Panc1 (cell line): ENCODE measurements at regions not wholly inside any gene's neighbourhood (a gene's known extent, or its start where the extent isn't known, plus 50 kb on each side); places are given as distances from the start of the nearest gene placed in this dataset.

Experiments
- ATAC-seq: fragments of 200-7000 bp; cut with Tn5 transposase; 2 replicates; pipeline ENCODE4 v1.9.1; 2020; ENCODE audit warnings: mild to moderate bottlenecking, moderate library complexity
- BruUV-seq: library from RNA; stranded (reverse); fragments of 400-500 nt; replicated peaks from 2 replicates; lab custom pipeline; 2021; lab: Mats Ljungman, UMichigan
- CTCF ChIA-PET: fragments of 300-600 bp; sonication (Branson Sonifier 250); formaldehyde crosslinking; loops from one replicate; lab custom pipeline; 2022; ENCODE audit warnings: antibody characterized with exemption; lab: Charles Lee
- POLR2A ChIA-PET: fragments of 300-600 bp; sonication (Branson Sonifier 250); formaldehyde crosslinking; loops from one replicate; lab custom pipeline; 2022; ENCODE audit warnings: antibody characterized with exemption; lab: Charles Lee
- DNase-seq: peaks from one replicate; pipeline ENCODE4 v3.0.0-alpha.2; 2010; ENCODE audit warnings: low read depth, low spot score
- H3K27ac ChIP-seq: 2 replicates; pipeline ENCODE4 v1.5.1; 2011; ENCODE audit warnings: mild to moderate bottlenecking, low read length, inconsistent platforms
- H3K27me3 ChIP-seq: fragments of 200-500 bp; sonication (Bioruptor generic); 2 replicates; pipeline ENCODE4 v1.6.0; 2014; ENCODE audit warnings: low read length, inconsistent platforms; ENCODE audit not compliant: control insufficient read depth, insufficient read depth
- H3K36me3 ChIP-seq: fragments of 200-500 bp; sonication (Bioruptor generic); 2 replicates; pipeline ENCODE4 v1.5.1; 2014; ENCODE audit warnings: inconsistent platforms, mild to moderate bottlenecking, low read length, moderate library complexity; ENCODE audit not compliant: control insufficient read depth, insufficient read depth
- H3K4me1 ChIP-seq: 2 replicates; pipeline ENCODE4 v1.5.1; 2011; ENCODE audit warnings: inconsistent platforms, mild to moderate bottlenecking, low read length, moderate library complexity; ENCODE audit not compliant: control insufficient read depth, insufficient read depth
- H3K4me3 ChIP-seq, 2 experiments: 2 replicates each; pipeline ENCODE4 v1.5.1; 2011 to 2012; ENCODE audit warnings: low read depth in 2 of 2, low read length in 2 of 2, mild to moderate bottlenecking in 2 of 2, inconsistent platforms in 1 of 2, moderate library complexity in 1 of 2
- H3K9me3 ChIP-seq: fragments of 200-500 bp; sonication (Bioruptor generic); 2 replicates; pipeline ENCODE4 v1.5.1; 2014; ENCODE audit warnings: low read depth, mild to moderate bottlenecking, inconsistent platforms, low read length, moderate library complexity; ENCODE audit not compliant: control insufficient read depth, insufficient read depth
- POLR2AphosphoS5 ChIP-seq: IDR thresholded peaks from 2 replicates; pipeline ENCODE4 v1.6.1; 2012; ENCODE audit warnings: mild to moderate bottlenecking, low read depth, low read length, moderate library complexity
- SIN3A ChIP-seq: IDR thresholded peaks from 2 replicates; pipeline ENCODE4 v1.6.1; 2012; ENCODE audit warnings: low read depth, mild to moderate bottlenecking, low read length, moderate library complexity, borderline replicate concordance; ENCODE audit not compliant: insufficient read depth
- TCF7L2 ChIP-seq: IDR thresholded peaks from 2 replicates; pipeline ENCODE4 v1.6.1; 2011; ENCODE audit warnings: mild to moderate bottlenecking, low read depth, low read length, inconsistent platforms
- in situ Hi-C: cut with HindIII; loops from 2 replicates; pipeline ENCODE4 v1.10.0; 2016; ENCODE audit warnings: low sequenced_read_pairs, low pct_unique_long_range_greater_than_20kb
- intact Hi-C: fragments of 100-400 bp; cut with micrococcal nuclease; formaldehyde crosslinking; loops from one replicate; pipeline ENCODE4 v1.10.0; 2022; ENCODE audit not compliant: unreplicated experiment
- TF ChIP-seq, protein P1 (sequence below), 2 experiments: IDR thresholded peaks; 2 replicates each; pipeline ENCODE4 v1.6.1; 2011 to 2012; ENCODE audit warnings: low read depth in 2 of 2, control low read depth in 1 of 2, low read length in 1 of 2, mild to moderate bottlenecking in 1 of 2, moderate library complexity in 1 of 2; ENCODE audit not compliant: insufficient read depth in 1 of 2
- TF ChIP-seq, protein P2 (sequence below): fragments of 450-650 bp; IDR thresholded peaks from 2 replicates; pipeline ENCODE4 v1.5.1; 2017; ENCODE audit warnings: mild to moderate bottlenecking

DNA sequence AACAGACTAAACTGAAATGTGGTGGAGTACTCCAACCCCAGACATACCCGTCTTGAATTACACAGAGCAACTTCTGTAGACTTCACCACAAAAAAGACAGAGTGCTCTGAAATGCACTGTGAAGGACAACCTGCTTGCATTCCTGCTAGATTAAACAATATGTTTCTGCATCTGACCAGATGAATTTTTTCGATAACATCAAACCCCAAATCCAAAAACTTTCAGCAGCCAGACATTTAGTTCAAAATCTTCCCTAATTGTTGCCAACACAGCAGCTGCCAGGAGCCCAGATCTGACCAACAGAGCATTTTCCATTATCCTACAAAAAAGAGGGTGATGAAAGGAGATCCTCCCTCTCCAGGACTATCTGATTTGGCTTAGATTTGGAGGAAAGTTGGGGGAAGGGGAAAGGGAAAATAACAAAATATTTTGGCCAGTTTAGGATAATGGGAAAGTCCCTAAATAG is 356.5 kb downstream of the PDGFC start:
- Histone ChIP-seq H3K27ac (no peak overlapping the region), H3K27me3 (no peaks in the 10 kb centered on the region), H3K4me3 (no peak overlapping the region), H3K36me3 (no peaks in the 10 kb centered on the region), H3K9me3 (no peaks in the 10 kb centered on the region), H3K4me1 (no peaks in the 10 kb centered on the region)
- CTCF ChIA-PET = no interaction called here
- ATAC-seq = no peak
- in situ Hi-C loops = no loop called here
- DNase-seq = no peak
- intact Hi-C loops = no loop called here
- POLR2A ChIA-PET = interaction anchor here (0.5 kb wide), 1 partner anchor 737 kb away, joined by 3 read pairs; no protein-coding TSS in a partner anchor
- TF ChIP-seq POLR2AphosphoS5 (no peak), TCF7L2 (no peak), SIN3A (no peak)
- TF ChIP-seq, protein P1, sequence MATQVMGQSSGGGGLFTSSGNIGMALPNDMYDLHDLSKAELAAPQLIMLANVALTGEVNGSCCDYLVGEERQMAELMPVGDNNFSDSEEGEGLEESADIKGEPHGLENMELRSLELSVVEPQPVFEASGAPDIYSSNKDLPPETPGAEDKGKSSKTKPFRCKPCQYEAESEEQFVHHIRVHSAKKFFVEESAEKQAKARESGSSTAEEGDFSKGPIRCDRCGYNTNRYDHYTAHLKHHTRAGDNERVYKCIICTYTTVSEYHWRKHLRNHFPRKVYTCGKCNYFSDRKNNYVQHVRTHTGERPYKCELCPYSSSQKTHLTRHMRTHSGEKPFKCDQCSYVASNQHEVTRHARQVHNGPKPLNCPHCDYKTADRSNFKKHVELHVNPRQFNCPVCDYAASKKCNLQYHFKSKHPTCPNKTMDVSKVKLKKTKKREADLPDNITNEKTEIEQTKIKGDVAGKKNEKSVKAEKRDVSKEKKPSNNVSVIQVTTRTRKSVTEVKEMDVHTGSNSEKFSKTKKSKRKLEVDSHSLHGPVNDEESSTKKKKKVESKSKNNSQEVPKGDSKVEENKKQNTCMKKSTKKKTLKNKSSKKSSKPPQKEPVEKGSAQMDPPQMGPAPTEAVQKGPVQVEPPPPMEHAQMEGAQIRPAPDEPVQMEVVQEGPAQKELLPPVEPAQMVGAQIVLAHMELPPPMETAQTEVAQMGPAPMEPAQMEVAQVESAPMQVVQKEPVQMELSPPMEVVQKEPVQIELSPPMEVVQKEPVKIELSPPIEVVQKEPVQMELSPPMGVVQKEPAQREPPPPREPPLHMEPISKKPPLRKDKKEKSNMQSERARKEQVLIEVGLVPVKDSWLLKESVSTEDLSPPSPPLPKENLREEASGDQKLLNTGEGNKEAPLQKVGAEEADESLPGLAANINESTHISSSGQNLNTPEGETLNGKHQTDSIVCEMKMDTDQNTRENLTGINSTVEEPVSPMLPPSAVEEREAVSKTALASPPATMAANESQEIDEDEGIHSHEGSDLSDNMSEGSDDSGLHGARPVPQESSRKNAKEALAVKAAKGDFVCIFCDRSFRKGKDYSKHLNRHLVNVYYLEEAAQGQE (IDR thresholded peaks at IDR 0.05; ENCODE audit: insufficient read depth in 1 of 2, low read depth in 2 of 2, low read length in 1 of 2) = no peak
- TF ChIP-seq, protein P2, sequence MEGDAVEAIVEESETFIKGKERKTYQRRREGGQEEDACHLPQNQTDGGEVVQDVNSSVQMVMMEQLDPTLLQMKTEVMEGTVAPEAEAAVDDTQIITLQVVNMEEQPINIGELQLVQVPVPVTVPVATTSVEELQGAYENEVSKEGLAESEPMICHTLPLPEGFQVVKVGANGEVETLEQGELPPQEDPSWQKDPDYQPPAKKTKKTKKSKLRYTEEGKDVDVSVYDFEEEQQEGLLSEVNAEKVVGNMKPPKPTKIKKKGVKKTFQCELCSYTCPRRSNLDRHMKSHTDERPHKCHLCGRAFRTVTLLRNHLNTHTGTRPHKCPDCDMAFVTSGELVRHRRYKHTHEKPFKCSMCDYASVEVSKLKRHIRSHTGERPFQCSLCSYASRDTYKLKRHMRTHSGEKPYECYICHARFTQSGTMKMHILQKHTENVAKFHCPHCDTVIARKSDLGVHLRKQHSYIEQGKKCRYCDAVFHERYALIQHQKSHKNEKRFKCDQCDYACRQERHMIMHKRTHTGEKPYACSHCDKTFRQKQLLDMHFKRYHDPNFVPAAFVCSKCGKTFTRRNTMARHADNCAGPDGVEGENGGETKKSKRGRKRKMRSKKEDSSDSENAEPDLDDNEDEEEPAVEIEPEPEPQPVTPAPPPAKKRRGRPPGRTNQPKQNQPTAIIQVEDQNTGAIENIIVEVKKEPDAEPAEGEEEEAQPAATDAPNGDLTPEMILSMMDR = no peak
- no TSS peak for BruUV-seq

DNA sequence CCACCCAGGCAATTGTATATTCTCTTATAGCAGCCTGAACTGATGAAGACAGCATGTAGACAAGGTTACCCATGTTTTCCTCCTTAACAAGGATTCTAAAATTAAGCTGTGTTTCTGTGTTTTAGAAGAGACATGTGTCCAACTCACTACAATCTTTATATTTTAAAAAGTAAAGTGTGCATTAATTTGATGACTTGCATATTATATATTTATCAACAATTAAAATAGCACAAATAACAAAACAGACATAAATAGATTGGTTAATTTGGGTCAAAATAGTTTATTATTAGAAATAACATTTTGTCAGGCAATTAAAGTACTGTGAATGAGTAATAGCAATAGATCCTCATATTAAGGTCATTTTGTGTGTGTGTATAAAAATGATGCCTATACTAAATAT is 357.1 kb downstream of the PDGFC start:
- POLR2A ChIA-PET = no interaction called here
- in situ Hi-C loops (no loop called here), intact Hi-C loops (no loop called here)
- Histone ChIP-seq H3K4me3 (no peak overlapping the region), H3K36me3 (no peaks in the 10 kb centered on the region), H3K9me3 (no peaks in the 10 kb centered on the region), H3K27me3 (no peaks in the 10 kb centered on the region), H3K4me1 (no peaks in the 10 kb centered on the region), H3K27ac (no peak overlapping the region)
- DNase-seq (no peak), ATAC-seq (no peak)
- CTCF ChIA-PET = no interaction called here
- TF ChIP-seq, protein P1 (IDR thresholded peaks at IDR 0.05; ENCODE audit: insufficient read depth in 1 of 2, low read depth in 2 of 2, low read length in 1 of 2) = no peak
- BruUV-seq = no TSS peak
